HCT116 (cell line): ENCODE measurements at regions not wholly inside any gene's neighbourhood (a gene's known extent, or its start where the extent isn't known, plus 50 kb on each side); places are given as distances from the start of the nearest gene placed in this dataset.

Source experiments
- ATAC-seq: fragments of 200-7000 bp; cut with Tn5 transposase; 2 replicates; pipeline ENCODE4 v1.9.1; 2020; ENCODE audit warnings: mild to moderate bottlenecking, moderate library complexity
- BruUV-seq: library from RNA; stranded (reverse); fragments of 400-500 nt; replicated peaks from 2 replicates; lab custom pipeline; 2021; lab: Mats Ljungman, UMichigan
- CTCF ChIA-PET: fragments of 300-600 bp; sonication (Branson Sonifier 250); formaldehyde crosslinking; loops from one replicate; lab custom pipeline; 2021; ENCODE audit warnings: antibody characterized with exemption; lab: Charles Lee
- POLR2A ChIA-PET: fragments of 300-600, 350-600 bp; sonication (Branson Sonifier 250); formaldehyde crosslinking; loops from one replicate; lab custom pipeline; 2021; ENCODE audit warnings: antibody characterized with exemption; lab: Charles Lee
- RAD21 ChIA-PET, 2 experiments: fragments of 300-600 bp; sonication (Branson Sonifier 250); formaldehyde crosslinking; loops; one replicate each; lab custom pipeline; 2023; ENCODE audit warnings: low total read pairs in 2 of 2; ENCODE audit not compliant: uncharacterized antibody in 2 of 2, unreplicated experiment in 2 of 2, low non-redundant PET in 1 of 2; lab: Charles Lee
- DNase-seq: peaks from one replicate; pipeline ENCODE4 v3.0.0-alpha.2; 2010; ENCODE audit warnings: low read depth, low spot score
- H2AFZ ChIP-seq: fragments of 200-600 bp; shearing (Covaris generic), sonication (generic); 2 replicates; pipeline ENCODE4 v1.6.1; 2017; ENCODE audit warnings: low read depth, mixed run types, mixed read lengths, antibody characterized with exemption, low read length; ENCODE audit not compliant: poor library complexity, severe bottlenecking
- H3K27ac ChIP-seq: 2 replicates; pipeline ENCODE4 v1.5.1; 2012; ENCODE audit warnings: low read depth, low read length
- H3K27me3 ChIP-seq: fragments of 200-600 bp; sonication (generic); 2 replicates; pipeline ENCODE4 v1.6.1; 2016; ENCODE audit warnings: mixed run types, low read length, mixed read lengths; ENCODE audit not compliant: insufficient read depth
- H3K36me3 ChIP-seq, 2 experiments: fragments of 200-500 bp in 1 of 2; fragments of 200-600 bp in 1 of 2; sonication (Bioruptor generic) in 1 of 2; sonication (generic) in 1 of 2; 2 replicates each; pipeline versions ENCODE4 v1.5.1 to v1.6.1; 2014 to 2016; ENCODE audit warnings: low read length in 2 of 2, inconsistent platforms in 1 of 2, mixed read lengths in 1 of 2, mixed run types in 1 of 2; ENCODE audit not compliant: insufficient read depth in 2 of 2, control insufficient read depth in 1 of 2
- H3K4me1 ChIP-seq, 2 experiments: fragments of 200-600 bp in 1 of 2; sonication (generic) in 1 of 2; 2 replicates each; pipeline versions ENCODE4 v1.5.1 to v1.6.1; 2012 to 2017; ENCODE audit warnings: low read length in 2 of 2, inconsistent platforms in 1 of 2, mild to moderate bottlenecking in 1 of 2, mixed read lengths in 1 of 2, mixed run types in 1 of 2, moderate library complexity in 1 of 2; ENCODE audit not compliant: insufficient read depth in 2 of 2, control insufficient read depth in 1 of 2
- H3K4me2 ChIP-seq: fragments of 200-600 bp; sonication (generic); 2 replicates; pipeline ENCODE4 v1.6.1; 2017; ENCODE audit warnings: mixed run types, low read length, mixed read lengths
- H3K4me3 ChIP-seq, 2 experiments: fragments of 200-600 bp in 1 of 2; sonication (generic) in 1 of 2; replicated peaks in 1 of 2; 2 replicates each; pipeline ENCODE4 v1.5.1; 2011 to 2016; ENCODE audit warnings: low read length in 2 of 2, control low read depth in 1 of 2, low read depth in 1 of 2, mild to moderate bottlenecking in 1 of 2, mixed read lengths in 1 of 2, mixed run types in 1 of 2
- H3K79me2 ChIP-seq: fragments of 200-600 bp; sonication (generic); 2 replicates; pipeline ENCODE4 v1.6.1; 2017; ENCODE audit warnings: mild to moderate bottlenecking, mixed run types, low read length, moderate library complexity, mixed read lengths; ENCODE audit not compliant: insufficient read depth
- H3K9ac ChIP-seq: fragments of 200-600 bp; sonication (generic); 2 replicates; pipeline ENCODE4 v1.6.1; 2016; ENCODE audit warnings: low read length, mixed read lengths
- H3K9me2 ChIP-seq: fragments of 200-600 bp; sonication (generic), shearing (Covaris generic); 2 replicates; pipeline ENCODE4 v1.6.1; 2017; ENCODE audit warnings: mixed run types, mild to moderate bottlenecking, moderate library complexity; ENCODE audit not compliant: insufficient read depth
- H3K9me3 ChIP-seq, 2 experiments: fragments of 200-500 bp in 1 of 2; fragments of 200-600 bp in 1 of 2; sonication (Bioruptor generic) in 1 of 2; sonication (generic) in 1 of 2; 2 replicates each; pipeline ENCODE4 v1.6.1; 2014 to 2017; ENCODE audit warnings: low read length in 2 of 2, mixed read lengths in 2 of 2, inconsistent platforms in 1 of 2, low read depth in 1 of 2, mild to moderate bottlenecking in 1 of 2, mixed run types in 1 of 2, moderate library complexity in 1 of 2; ENCODE audit not compliant: control insufficient read depth in 1 of 2, insufficient read depth in 1 of 2
- H4K20me1 ChIP-seq: fragments of 200-600 bp; sonication (generic), shearing (Covaris generic); 2 replicates; pipeline ENCODE4 v1.6.1; 2017; ENCODE audit warnings: mixed run types, mild to moderate bottlenecking, moderate library complexity; ENCODE audit not compliant: insufficient read depth
- CEBPB ChIP-seq: IDR thresholded peaks from 2 replicates; pipeline ENCODE4 v1.6.1; 2012; ENCODE audit warnings: low read depth
- CTCF ChIP-seq, 3 experiments: fragments of 200-600 bp in 1 of 3; sonication (generic) in 1 of 3; IDR thresholded peaks in 2 of 3; conservative IDR thresholded peaks in 1 of 3; 2 replicates each; pipeline ENCODE4 v1.5.1; 2012 to 2017; ENCODE audit warnings: low read depth in 2 of 3, low read length in 2 of 3, antibody characterized with exemption in 1 of 3, borderline replicate concordance in 1 of 3, control low read depth in 1 of 3, mild to moderate bottlenecking in 1 of 3, mixed read lengths in 1 of 3, mixed run types in 1 of 3, moderate library complexity in 1 of 3; ENCODE audit not compliant: insufficient read depth in 1 of 3
- EZH2 ChIP-seq: fragments of 200-600 bp; sonication (generic); IDR thresholded peaks from 2 replicates; pipeline ENCODE4 v1.6.1; 2017; ENCODE audit warnings: antibody characterized with exemption, mixed run types
- POLR2A ChIP-seq: IDR thresholded peaks from 2 replicates; pipeline ENCODE4 v1.7.0; 2011; ENCODE audit warnings: borderline replicate concordance; ENCODE audit not compliant: insufficient read depth, insufficient read length; ENCODE audit errors: extremely low read depth
- POLR2AphosphoS5 ChIP-seq: IDR thresholded peaks from 2 replicates; pipeline ENCODE4 v1.6.1; 2011; ENCODE audit warnings: mild to moderate bottlenecking, low read depth, low read length, moderate library complexity
- RAD21 ChIP-seq: IDR thresholded peaks from 2 replicates; pipeline ENCODE4 v1.6.1; 2012; ENCODE audit warnings: low read depth, mild to moderate bottlenecking
- ZBTB33 ChIP-seq: IDR thresholded peaks from 2 replicates; pipeline ENCODE4 v1.6.1; 2011; ENCODE audit warnings: mild to moderate bottlenecking, low read length, moderate library complexity; ENCODE audit not compliant: insufficient replicate concordance; ENCODE audit errors: extremely low read depth
- intact Hi-C: fragments of 100-400 bp; cut with micrococcal nuclease; formaldehyde crosslinking; loops from 2 replicates; pipeline ENCODE4 v1.10.0; 2022

DNA sequence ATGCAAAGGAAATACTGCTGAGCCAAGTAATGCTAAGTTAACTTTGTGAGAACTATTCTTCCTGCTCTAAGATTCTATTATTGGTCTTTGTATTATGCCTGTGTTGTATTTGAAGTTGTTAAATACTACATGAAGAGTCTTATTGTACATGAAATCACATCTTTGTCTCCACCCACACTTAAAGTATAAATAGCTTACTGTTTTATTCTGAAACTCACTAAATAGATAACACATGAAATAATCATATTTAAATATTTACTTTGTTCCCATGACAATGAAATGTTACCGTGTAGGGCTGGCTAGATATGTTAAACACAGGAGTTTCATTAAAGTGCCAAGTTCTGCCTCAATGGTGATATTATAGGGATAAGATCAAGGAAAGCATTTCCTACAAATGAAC lies 562.1 kb upstream of the ATXN8OS start (continued):
- TF ChIP-seq ZBTB33, result no peak
- no peak for TF ChIP-seq EZH2
- TF ChIP-seq POLR2AphosphoS5, result no peak
- no peak for TF ChIP-seq CEBPB

DNA sequence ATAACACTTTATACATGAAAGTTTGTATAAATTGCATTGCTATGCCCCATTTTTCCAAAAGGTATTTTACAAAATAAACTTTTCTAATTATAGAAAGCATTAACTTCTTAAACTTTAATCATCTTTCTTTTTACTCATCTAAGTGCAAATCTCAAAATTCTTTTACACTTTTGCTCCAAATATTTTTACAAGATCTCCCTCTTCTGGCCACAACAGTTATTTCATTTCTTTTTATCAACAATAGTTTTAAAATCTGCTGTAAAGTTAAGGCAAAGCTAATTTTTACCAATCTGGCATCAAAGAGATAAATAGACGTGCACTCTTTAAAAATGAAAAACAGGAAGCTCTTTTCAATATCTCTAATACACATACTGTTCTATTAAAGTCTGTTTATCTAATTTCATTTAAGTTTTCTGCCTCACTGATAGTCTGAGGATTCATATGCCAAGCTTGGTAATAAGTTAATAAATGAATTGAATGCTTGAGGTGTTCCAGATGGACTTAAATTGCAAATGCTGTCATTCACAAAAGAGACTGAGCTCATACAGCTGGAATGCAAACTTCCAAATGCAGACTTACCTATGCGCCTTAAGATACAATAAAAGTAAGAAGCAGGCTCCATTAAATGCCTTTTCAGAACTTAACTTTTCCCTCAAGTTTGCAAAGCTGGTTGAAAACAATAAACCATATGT lies 583.0 kb upstream of the ATXN8OS start:
- Histone ChIP-seq H3K27ac (no peak overlapping the region), H3K4me1 (no peaks in the 10 kb centered on the region), H2AFZ (no peak overlapping the region), H3K9ac (no peak overlapping the region), H3K79me2 (no peaks in the 10 kb centered on the region), H3K4me3 (no peak overlapping the region), H3K4me2 (no peak overlapping the region), H3K9me3 (no peaks in the 10 kb centered on the region), H3K36me3 (no peaks in the 10 kb centered on the region), H3K27me3 (no peaks in the 10 kb centered on the region), H4K20me1 (no peaks in the 10 kb centered on the region), H3K9me2 (no peaks in the 10 kb centered on the region)
- no TSS peak for BruUV-seq
- ATAC-seq (no peak), DNase-seq (no peak)
- RAD21 ChIA-PET, result no interaction called here
- TF ChIP-seq CTCF (IDR thresholded peaks at IDR 0.05 in 2 of 3, conservative IDR thresholded peaks at IDR 0.05 in 1 of 3; ENCODE audit: borderline replicate concordance in 1 of 3, insufficient read depth in 1 of 3, low read depth in 2 of 3, low read length in 2 of 3) (peak in 2 of 3 experiments; percentile 4 to 39; a peak in 3 of 6 replicates), POLR2A (no peak), RAD21 (0 out of 2 replicates have a peak, but pooled peaks have one; percentile 23)
- intact Hi-C loops, result no loop called here
- CTCF ChIA-PET, result interaction anchor here (1.0 kb wide), 1 partner anchor 714 kb away, joined by 3 read pairs; no protein-coding TSS in a partner anchor
- POLR2A ChIA-PET, result no interaction called here
